Uterus (tissue), 3 donors: ENCODE measurements at regions not wholly inside any gene's neighbourhood (a gene's known extent, or its start where the extent isn't known, plus 50 kb on each side); places are given as distances from the start of the nearest gene placed in this dataset.

Source experiments
- DNase-seq, 2 donors: peaks; one replicate each; pipeline ENCODE4 v3.0.0-alpha.2; 2019 to 2020
- H3K27ac ChIP-seq, 2 donors: fragments of 200-600 bp; sonication (generic); 1 replicate in 1 of 2; 2 replicates in 1 of 2; pipeline ENCODE4 v1.5.1; 2016 to 2018
- H3K27me3 ChIP-seq, 2 donors: fragments of 200-600 bp; sonication (generic); one replicate each; pipeline ENCODE4 v1.5.1; 2018 to 2019; ENCODE audit warnings: control low read depth in 1 of 2
- H3K36me3 ChIP-seq, 2 donors: fragments of 200-600 bp; sonication (generic); one replicate each; pipeline ENCODE4 v1.5.1; 2019; ENCODE audit warnings: control low read depth in 1 of 2
- H3K4me1 ChIP-seq, 2 donors: fragments of 200-600 bp; sonication (generic); one replicate each; pipeline ENCODE4 v1.5.1; 2018 to 2019; ENCODE audit warnings: control low read depth in 1 of 2
- H3K4me3 ChIP-seq, 2 donors: fragments of 200-600 bp; sonication (generic); 1 replicate in 1 of 2; 2 replicates in 1 of 2; pipeline ENCODE4 v1.5.1; 2018 to 2019; ENCODE audit warnings: mild to moderate bottlenecking in 1 of 2
- H3K9me3 ChIP-seq, 2 donors: fragments of 200-600 bp; sonication (generic); one replicate each; pipeline ENCODE4 v1.5.1; 2019; ENCODE audit warnings: control low read depth in 1 of 2
- CTCF ChIP-seq, 4 experiments: fragments of 200-600 bp in 2 of 4; fragments of 450-650 bp in 2 of 4; sonication (generic) in 2 of 4; IDR thresholded peaks; one replicate each; pipeline ENCODE4 v1.5.1; 2016 to 2019; ENCODE audit warnings: antibody characterized with exemption in 4 of 4, mild to moderate bottlenecking in 2 of 4, moderate library complexity in 1 of 4
- POLR2A ChIP-seq, 2 donors: fragments of 450-650 bp; IDR thresholded peaks; one replicate each; pipeline ENCODE4 v1.6.1; 2016; ENCODE audit warnings: antibody characterized with exemption in 2 of 2, mild to moderate bottlenecking in 1 of 2, moderate library complexity in 1 of 2
- intact Hi-C: fragments of 100-400 bp; cut with DNase I; formaldehyde crosslinking; loops from one replicate; pipeline ENCODE4 v1.15.1; 2023; ENCODE audit warnings: low total_unique reads
- donor health status: DM: yes; HTN: yes; CAD: no.

DNA sequence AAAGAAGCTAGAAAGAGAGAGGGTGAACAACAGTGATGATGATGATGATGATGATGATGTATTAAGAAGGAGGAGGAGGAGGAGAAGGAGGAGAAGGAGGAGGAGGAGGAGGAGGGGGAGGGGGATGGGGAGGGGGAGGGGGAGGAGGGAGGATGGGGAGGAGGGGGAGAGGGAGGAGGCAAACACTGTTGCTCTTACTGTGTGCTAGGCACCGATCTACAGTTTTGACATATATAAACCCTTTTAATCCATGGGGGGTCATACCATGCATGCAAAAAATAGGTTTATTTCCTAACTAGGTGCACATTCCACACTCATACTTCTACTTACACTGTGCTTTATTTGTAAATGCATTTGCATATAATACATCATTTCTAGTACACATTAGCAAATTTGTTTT, 482.8 kb upstream of the FAM241A start:
- DNase-seq = no peak
- H3K4me1 ChIP-seq = no peaks in the 10 kb centered on the region
- no peaks in the 10 kb centered on the region for H3K27me3 ChIP-seq
- no peak for TF ChIP-seq POLR2A (IDR thresholded peaks at IDR 0.05)
- TF ChIP-seq CTCF (IDR thresholded peaks at IDR 0.05) = no peak
- H3K4me3 ChIP-seq = no peak overlapping the region
- no peaks in the 10 kb centered on the region for H3K9me3 ChIP-seq
- no peak overlapping the region for H3K27ac ChIP-seq
- no peaks in the 10 kb centered on the region for H3K36me3 ChIP-seq
- intact Hi-C loops = no loop called here

DNA sequence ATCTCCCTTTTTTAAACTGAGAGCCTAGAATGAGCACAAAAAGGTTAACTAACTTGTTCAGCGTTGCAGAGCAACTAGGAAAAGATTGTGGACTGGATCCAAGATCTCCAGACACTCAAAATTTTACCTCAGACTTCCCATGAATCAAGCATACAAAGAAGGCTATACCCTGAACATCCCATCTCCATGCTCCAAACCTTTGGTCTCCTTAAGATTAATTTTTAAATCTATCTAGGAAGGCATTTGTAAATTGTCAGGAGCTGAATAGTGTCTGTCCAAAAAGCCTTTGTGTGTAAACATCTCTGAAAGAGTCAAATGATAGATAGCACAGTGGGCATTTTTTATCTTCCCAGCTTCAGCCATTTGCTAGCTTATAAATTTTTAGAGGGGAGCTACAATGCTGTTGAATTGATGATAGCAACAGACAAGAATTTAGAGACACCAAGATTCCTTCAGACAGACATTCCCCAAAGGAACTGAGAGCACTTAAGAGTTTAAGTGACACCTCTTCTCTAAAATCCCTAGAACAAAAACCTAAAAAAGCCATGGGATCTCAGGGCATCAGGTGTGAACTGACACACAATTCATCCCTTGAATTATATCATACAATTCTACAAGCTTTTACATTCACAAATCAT, 480.8 kb upstream of the FAM241A start:
- Histone ChIP-seq H3K9me3 (no peaks in the 10 kb centered on the region), H3K4me1 (no peaks in the 10 kb centered on the region), H3K27me3 (no peaks in the 10 kb centered on the region), H3K36me3 (no peaks in the 10 kb centered on the region), H3K27ac (no peak overlapping the region), H3K4me3 (no peak overlapping the region)
- no peak for DNase-seq
- TF ChIP-seq POLR2A (IDR thresholded peaks at IDR 0.05) (no peak), CTCF (IDR thresholded peaks at IDR 0.05) (no peak)
- intact Hi-C loops = no loop called here

DNA sequence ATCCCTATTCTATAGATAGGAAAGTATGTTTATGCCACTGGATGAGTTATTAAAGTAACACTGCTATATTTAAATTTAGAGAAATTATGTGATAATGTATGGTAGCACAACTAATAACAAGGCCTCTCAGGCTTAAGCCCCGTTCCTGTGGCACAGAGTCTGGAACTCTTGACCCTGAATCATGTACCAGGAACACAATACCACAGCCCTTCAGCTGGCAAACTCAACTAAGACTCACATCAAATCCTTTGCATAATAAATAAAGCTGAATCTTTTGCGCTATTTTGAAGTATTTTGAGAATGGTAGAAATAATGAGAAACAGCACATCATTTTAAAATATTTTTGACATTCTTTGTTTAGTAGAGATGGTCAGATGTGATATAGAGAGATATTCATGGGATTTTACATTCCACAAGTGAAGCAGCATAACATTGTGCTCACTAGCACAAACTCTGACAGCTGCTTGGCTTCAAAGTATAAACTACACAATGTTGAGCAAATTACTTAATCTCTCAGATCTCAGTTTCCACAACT, 478.4 kb upstream of the FAM241A start:
- no peaks in the 10 kb centered on the region for H3K36me3 ChIP-seq
- no peak for DNase-seq
- H3K27me3 ChIP-seq = no peaks in the 10 kb centered on the region
- no peak overlapping the region for H3K27ac ChIP-seq
- TF ChIP-seq POLR2A (IDR thresholded peaks at IDR 0.05) = no peak
- TF ChIP-seq CTCF (IDR thresholded peaks at IDR 0.05) = no peak
- H3K9me3 ChIP-seq = no peaks in the 10 kb centered on the region
- no peak overlapping the region for H3K4me3 ChIP-seq
- no peaks in the 10 kb centered on the region for H3K4me1 ChIP-seq
- intact Hi-C loops = no loop called here

GRCh38 chr4:111671756-111672155, 473.5 kb upstream of the FAM241A start:
- H3K4me3 ChIP-seq = no peak overlapping the region
- no peak for DNase-seq
- no peaks in the 10 kb centered on the region for H3K36me3 ChIP-seq
- intact Hi-C loops = no loop called here
- TF ChIP-seq CTCF (IDR thresholded peaks at IDR 0.05) (no peak), POLR2A (IDR thresholded peaks at IDR 0.05) (no peak)
- no peak overlapping the region for H3K27ac ChIP-seq
- H3K9me3 ChIP-seq = no peaks in the 10 kb centered on the region
- H3K4me1 ChIP-seq = no peaks in the 10 kb centered on the region
- no peaks in the 10 kb centered on the region for H3K27me3 ChIP-seq

- no peak overlapping the region for H3K4me3 ChIP-seq
- intact Hi-C loops = no loop called here
- TF ChIP-seq CTCF (IDR thresholded peaks at IDR 0.05) (no peak), POLR2A (IDR thresholded peaks at IDR 0.05) (no peak)
- H3K27ac ChIP-seq = no peak overlapping the region
- H3K9me3 ChIP-seq = no peaks in the 10 kb centered on the region
- H3K4me1 ChIP-seq = no peaks in the 10 kb centered on the region
- DNase-seq = no peak
- no peaks in the 10 kb centered on the region for H3K36me3 ChIP-seq
- no peaks in the 10 kb centered on the region for H3K27me3 ChIP-seq
Measured at GRCh38 chr4:111675746-111676145, 469.5 kb upstream of the FAM241A start.
